IMR-90 (cell line): ENCODE measurements at regions not wholly inside any gene's neighbourhood (a gene's known extent, or its start where the extent isn't known, plus 50 kb on each side); places are given as distances from the start of the nearest gene placed in this dataset.

Source experiments
- BHLHE40 ChIP-seq: fragments of 150-350 bp; IDR thresholded peaks from 2 replicates; pipeline ENCODE4 v1.6.1; 2016; ENCODE audit warnings: mild to moderate bottlenecking, low read depth, low read length
- CEBPB ChIP-seq: IDR thresholded peaks from 2 replicates; pipeline ENCODE4 v1.6.1; 2012; ENCODE audit warnings: low read depth, low read length, improper control_type of control experiment
- CHD1 ChIP-seq: IDR thresholded peaks from 2 replicates; pipeline ENCODE4 v1.6.1; 2012; ENCODE audit warnings: low read depth, low read length, improper control_type of control experiment
- FOS ChIP-seq: fragments of 150-350 bp; IDR thresholded peaks from 2 replicates; pipeline ENCODE4 v1.6.1; 2016; ENCODE audit warnings: low read depth, low read length
- MAFK ChIP-seq: IDR thresholded peaks from 2 replicates; pipeline ENCODE4 v1.6.1; 2012; ENCODE audit warnings: low read depth, low read length, improper control_type of control experiment
- MAZ ChIP-seq: IDR thresholded peaks from 2 replicates; pipeline ENCODE4 v1.6.1; 2012; ENCODE audit warnings: low read depth, mild to moderate bottlenecking, low read length, improper control_type of control experiment, moderate library complexity, borderline replicate concordance
- POLR2A ChIP-seq: IDR thresholded peaks from 2 replicates; pipeline ENCODE4 v1.6.1; 2012; ENCODE audit warnings: mild to moderate bottlenecking, low read depth, low read length
- RAD21 ChIP-seq: IDR thresholded peaks from 2 replicates; pipeline ENCODE4 v1.6.1; 2012; ENCODE audit warnings: low read length, improper control_type of control experiment
- RCOR1 ChIP-seq: IDR thresholded peaks from 2 replicates; pipeline ENCODE4 v1.6.1; 2012; ENCODE audit warnings: mild to moderate bottlenecking, low read length, improper control_type of control experiment; ENCODE audit not compliant: insufficient replicate concordance
- RFX5 ChIP-seq: IDR thresholded peaks from 2 replicates; pipeline ENCODE4 v1.8.0; 2012; ENCODE audit warnings: low read depth, mild to moderate bottlenecking, low read length, moderate library complexity
- SMC3 ChIP-seq: fragments of 150-350 bp; IDR thresholded peaks from 2 replicates; pipeline ENCODE4 v1.6.1; 2016; ENCODE audit warnings: low read depth, mild to moderate bottlenecking, antibody characterized with exemption, low read length, moderate library complexity
- TF ChIP-seq, protein P1 (sequence below): conservative IDR thresholded peaks from 2 replicates; pipeline ENCODE4 v1.5.1; 2012; ENCODE audit warnings: mild to moderate bottlenecking, low read depth, low read length, improper control_type of control experiment
- TF ChIP-seq, protein P2 (sequence below): fragments of 150-350 bp; IDR thresholded peaks from 2 replicates; pipeline ENCODE4 v1.6.1; 2016; ENCODE audit warnings: low read depth, mild to moderate bottlenecking, low read length, moderate library complexity, borderline replicate concordance
- TF ChIP-seq, protein P3 (sequence below): fragments of 150-350 bp; IDR thresholded peaks from 2 replicates; pipeline ENCODE4 v1.6.1; 2017; ENCODE audit warnings: mild to moderate bottlenecking, antibody characterized with exemption, low read length, low read depth

DNA sequence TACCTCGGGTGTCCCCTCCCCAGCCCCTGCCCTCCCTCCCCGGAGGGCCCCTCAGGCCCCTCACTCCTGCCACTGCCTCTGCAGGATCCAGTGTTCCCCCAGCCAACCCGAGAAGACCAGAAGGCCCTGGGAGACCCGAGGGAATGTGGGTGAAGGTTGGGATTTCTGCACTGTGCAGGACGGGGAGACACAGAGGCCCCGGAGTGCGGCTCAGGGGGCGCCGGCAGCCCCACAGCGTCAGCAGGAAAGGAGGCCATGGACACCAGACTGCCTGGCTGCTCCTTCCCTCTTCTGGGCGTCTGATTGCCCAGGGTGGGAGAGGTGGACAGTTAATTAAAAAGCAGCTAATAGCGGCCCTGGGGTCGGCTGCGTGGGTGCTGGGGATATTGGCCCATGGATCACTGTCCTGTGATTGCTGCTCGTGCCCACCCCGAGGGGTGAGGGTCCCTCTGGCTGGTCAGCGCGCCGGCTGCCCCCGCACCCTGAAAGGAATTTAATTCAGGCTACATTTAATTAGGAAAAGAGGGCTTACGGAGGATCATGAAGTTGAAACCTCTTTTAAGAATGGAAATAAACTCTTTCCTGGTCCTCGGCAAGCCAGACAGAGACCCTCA, 57.8 kb upstream of the NKX1-1 start:
- TF ChIP-seq RFX5 = no peak
- no peak for TF ChIP-seq CHD1
- TF ChIP-seq, protein P1, sequence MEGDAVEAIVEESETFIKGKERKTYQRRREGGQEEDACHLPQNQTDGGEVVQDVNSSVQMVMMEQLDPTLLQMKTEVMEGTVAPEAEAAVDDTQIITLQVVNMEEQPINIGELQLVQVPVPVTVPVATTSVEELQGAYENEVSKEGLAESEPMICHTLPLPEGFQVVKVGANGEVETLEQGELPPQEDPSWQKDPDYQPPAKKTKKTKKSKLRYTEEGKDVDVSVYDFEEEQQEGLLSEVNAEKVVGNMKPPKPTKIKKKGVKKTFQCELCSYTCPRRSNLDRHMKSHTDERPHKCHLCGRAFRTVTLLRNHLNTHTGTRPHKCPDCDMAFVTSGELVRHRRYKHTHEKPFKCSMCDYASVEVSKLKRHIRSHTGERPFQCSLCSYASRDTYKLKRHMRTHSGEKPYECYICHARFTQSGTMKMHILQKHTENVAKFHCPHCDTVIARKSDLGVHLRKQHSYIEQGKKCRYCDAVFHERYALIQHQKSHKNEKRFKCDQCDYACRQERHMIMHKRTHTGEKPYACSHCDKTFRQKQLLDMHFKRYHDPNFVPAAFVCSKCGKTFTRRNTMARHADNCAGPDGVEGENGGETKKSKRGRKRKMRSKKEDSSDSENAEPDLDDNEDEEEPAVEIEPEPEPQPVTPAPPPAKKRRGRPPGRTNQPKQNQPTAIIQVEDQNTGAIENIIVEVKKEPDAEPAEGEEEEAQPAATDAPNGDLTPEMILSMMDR = no peak
- TF ChIP-seq RAD21 = no peak
- no peak for TF ChIP-seq SMC3
- no peak for TF ChIP-seq POLR2A
- TF ChIP-seq, protein P2, sequence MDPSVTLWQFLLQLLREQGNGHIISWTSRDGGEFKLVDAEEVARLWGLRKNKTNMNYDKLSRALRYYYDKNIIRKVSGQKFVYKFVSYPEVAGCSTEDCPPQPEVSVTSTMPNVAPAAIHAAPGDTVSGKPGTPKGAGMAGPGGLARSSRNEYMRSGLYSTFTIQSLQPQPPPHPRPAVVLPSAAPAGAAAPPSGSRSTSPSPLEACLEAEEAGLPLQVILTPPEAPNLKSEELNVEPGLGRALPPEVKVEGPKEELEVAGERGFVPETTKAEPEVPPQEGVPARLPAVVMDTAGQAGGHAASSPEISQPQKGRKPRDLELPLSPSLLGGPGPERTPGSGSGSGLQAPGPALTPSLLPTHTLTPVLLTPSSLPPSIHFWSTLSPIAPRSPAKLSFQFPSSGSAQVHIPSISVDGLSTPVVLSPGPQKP = no peak
- TF ChIP-seq MAZ = no peak
- no peak for TF ChIP-seq MAFK
- no peak for TF ChIP-seq BHLHE40
- TF ChIP-seq RCOR1 = no peak
- TF ChIP-seq FOS = no peak
- TF ChIP-seq, protein P3, sequence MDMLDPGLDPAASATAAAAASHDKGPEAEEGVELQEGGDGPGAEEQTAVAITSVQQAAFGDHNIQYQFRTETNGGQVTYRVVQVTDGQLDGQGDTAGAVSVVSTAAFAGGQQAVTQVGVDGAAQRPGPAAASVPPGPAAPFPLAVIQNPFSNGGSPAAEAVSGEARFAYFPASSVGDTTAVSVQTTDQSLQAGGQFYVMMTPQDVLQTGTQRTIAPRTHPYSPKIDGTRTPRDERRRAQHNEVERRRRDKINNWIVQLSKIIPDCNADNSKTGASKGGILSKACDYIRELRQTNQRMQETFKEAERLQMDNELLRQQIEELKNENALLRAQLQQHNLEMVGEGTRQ = no peak
- no peak for TF ChIP-seq CEBPB
